ENCODE measurements at regions not wholly inside any gene's neighbourhood (a gene's known extent, or its start where the extent isn't known, plus 50 kb on each side); places are given as distances from the start of the nearest gene placed in this dataset.

DNA sequence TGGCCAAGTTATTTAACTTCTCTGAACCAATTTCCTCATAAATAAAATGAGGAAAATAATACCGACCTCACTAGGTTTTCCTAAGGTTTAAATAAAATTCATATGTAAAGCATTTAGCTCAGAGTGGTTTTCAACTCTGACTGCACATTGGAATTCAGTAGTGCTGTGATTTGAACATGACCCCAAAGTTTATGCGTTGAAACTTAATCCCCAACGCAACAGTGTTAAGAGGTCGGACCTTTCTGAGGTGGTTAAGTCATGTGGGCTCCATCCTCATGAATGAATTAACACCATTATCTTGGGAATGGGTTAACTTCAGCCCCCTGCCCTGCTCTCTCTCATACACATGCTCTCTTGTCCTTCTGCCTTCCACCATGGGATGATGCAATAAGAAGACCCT lies 322.2 kb downstream of the AASDHPPT start:
- no peak for TF ChIP-seq RAD21 (IDR thresholded peaks at IDR 0.05; ENCODE audit: low read depth)
- TF ChIP-seq POLR2A (IDR thresholded peaks at IDR 0.05; ENCODE audit: borderline replicate concordance, extremely low read depth, insufficient read depth, insufficient read length): no peak
- TF ChIP-seq, protein P1, sequence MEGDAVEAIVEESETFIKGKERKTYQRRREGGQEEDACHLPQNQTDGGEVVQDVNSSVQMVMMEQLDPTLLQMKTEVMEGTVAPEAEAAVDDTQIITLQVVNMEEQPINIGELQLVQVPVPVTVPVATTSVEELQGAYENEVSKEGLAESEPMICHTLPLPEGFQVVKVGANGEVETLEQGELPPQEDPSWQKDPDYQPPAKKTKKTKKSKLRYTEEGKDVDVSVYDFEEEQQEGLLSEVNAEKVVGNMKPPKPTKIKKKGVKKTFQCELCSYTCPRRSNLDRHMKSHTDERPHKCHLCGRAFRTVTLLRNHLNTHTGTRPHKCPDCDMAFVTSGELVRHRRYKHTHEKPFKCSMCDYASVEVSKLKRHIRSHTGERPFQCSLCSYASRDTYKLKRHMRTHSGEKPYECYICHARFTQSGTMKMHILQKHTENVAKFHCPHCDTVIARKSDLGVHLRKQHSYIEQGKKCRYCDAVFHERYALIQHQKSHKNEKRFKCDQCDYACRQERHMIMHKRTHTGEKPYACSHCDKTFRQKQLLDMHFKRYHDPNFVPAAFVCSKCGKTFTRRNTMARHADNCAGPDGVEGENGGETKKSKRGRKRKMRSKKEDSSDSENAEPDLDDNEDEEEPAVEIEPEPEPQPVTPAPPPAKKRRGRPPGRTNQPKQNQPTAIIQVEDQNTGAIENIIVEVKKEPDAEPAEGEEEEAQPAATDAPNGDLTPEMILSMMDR (IDR thresholded peaks at IDR 0.05 in 2 of 3, conservative IDR thresholded peaks at IDR 0.05 in 1 of 3; ENCODE audit: borderline replicate concordance in 1 of 3, insufficient read depth in 1 of 3, low read depth in 2 of 3, low read length in 2 of 3): no peak
- TF ChIP-seq, protein P2, sequence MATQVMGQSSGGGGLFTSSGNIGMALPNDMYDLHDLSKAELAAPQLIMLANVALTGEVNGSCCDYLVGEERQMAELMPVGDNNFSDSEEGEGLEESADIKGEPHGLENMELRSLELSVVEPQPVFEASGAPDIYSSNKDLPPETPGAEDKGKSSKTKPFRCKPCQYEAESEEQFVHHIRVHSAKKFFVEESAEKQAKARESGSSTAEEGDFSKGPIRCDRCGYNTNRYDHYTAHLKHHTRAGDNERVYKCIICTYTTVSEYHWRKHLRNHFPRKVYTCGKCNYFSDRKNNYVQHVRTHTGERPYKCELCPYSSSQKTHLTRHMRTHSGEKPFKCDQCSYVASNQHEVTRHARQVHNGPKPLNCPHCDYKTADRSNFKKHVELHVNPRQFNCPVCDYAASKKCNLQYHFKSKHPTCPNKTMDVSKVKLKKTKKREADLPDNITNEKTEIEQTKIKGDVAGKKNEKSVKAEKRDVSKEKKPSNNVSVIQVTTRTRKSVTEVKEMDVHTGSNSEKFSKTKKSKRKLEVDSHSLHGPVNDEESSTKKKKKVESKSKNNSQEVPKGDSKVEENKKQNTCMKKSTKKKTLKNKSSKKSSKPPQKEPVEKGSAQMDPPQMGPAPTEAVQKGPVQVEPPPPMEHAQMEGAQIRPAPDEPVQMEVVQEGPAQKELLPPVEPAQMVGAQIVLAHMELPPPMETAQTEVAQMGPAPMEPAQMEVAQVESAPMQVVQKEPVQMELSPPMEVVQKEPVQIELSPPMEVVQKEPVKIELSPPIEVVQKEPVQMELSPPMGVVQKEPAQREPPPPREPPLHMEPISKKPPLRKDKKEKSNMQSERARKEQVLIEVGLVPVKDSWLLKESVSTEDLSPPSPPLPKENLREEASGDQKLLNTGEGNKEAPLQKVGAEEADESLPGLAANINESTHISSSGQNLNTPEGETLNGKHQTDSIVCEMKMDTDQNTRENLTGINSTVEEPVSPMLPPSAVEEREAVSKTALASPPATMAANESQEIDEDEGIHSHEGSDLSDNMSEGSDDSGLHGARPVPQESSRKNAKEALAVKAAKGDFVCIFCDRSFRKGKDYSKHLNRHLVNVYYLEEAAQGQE (IDR thresholded peaks at IDR 0.05; ENCODE audit: low read depth): no peak
- no peak for TF ChIP-seq YY1 (IDR thresholded peaks at IDR 0.05; ENCODE audit: extremely low read depth, insufficient replicate concordance, low read depth, low read length)
